SK-N-SH treated with all-trans-retinoic acid at 6 μM for 48 hours (cell line): ENCODE measurements at regions not wholly inside any gene's neighbourhood (a gene's known extent, or its start where the extent isn't known, plus 50 kb on each side); places are given as distances from the start of the nearest gene placed in this dataset.

Source experiments
- ATAC-seq: fragments of 200-7000 bp; cut with Tn5 transposase; 3 replicates; pipeline ENCODE4 v1.9.1; 2020; ENCODE audit warnings: mild to moderate bottlenecking, moderate library complexity
- ARNTL ChIP-seq: fragments of 450-650 bp; formaldehyde crosslinking; IDR thresholded peaks from 2 replicates; pipeline ENCODE4 v1.5.0; 2020; ENCODE audit warnings: low read depth, mild to moderate bottlenecking, moderate library complexity, borderline replicate concordance
- BACH2 ChIP-seq: fragments of 250-450 bp; sonication (Bioruptor Pico); IDR thresholded peaks from 2 replicates; pipeline ENCODE4 v1.9.0; 2021; ENCODE audit warnings: mild to moderate bottlenecking, borderline replicate concordance
- CREB5 ChIP-seq: fragments of 250-450 bp; sonication (Bioruptor Pico); IDR thresholded peaks from 2 replicates; pipeline ENCODE4 v1.5.1; 2020; ENCODE audit warnings: low read depth, mild to moderate bottlenecking, moderate library complexity
- CSDC2 ChIP-seq: fragments of 250-450 bp; sonication (Bioruptor Pico); IDR thresholded peaks from 2 replicates; pipeline ENCODE4 v1.5.0; 2020; ENCODE audit warnings: mild to moderate bottlenecking, moderate library complexity
- CSRNP3 ChIP-seq: fragments of 250-450 bp; sonication (Bioruptor Pico); IDR thresholded peaks from 2 replicates; pipeline ENCODE4 v1.5.1; 2021; ENCODE audit warnings: mild to moderate bottlenecking, moderate library complexity
- ESRRG ChIP-seq: fragments of 250-450 bp; sonication (Bioruptor Pico); IDR thresholded peaks from 2 replicates; pipeline ENCODE4 v1.6.1; 2021; ENCODE audit warnings: mild to moderate bottlenecking
- GLIS3 ChIP-seq: fragments of 250-450 bp; sonication (Bioruptor Pico); IDR thresholded peaks from 2 replicates; pipeline ENCODE4 v1.5.0; 2020; ENCODE audit warnings: mild to moderate bottlenecking, moderate library complexity
- ISL1 ChIP-seq: fragments of 250-450 bp; sonication (Bioruptor Pico); IDR thresholded peaks from 2 replicates; pipeline ENCODE4 v2.1.2; 2022; ENCODE audit warnings: mild to moderate bottlenecking, moderate library complexity
- OSR1 ChIP-seq: fragments of 250-450 bp; sonication (Bioruptor Pico); IDR thresholded peaks from 2 replicates; pipeline ENCODE4 v1.8.0; 2022; ENCODE audit warnings: moderate library complexity, mild to moderate bottlenecking, inconsistent platforms
- PATZ1 ChIP-seq: fragments of 250-450 bp; sonication (Bioruptor Pico); IDR thresholded peaks from 2 replicates; pipeline ENCODE4 v1.8.0; 2020; ENCODE audit warnings: mild to moderate bottlenecking, moderate library complexity, borderline replicate concordance
- POU6F1 ChIP-seq: fragments of 250-450 bp; sonication (Bioruptor Pico); IDR thresholded peaks from 2 replicates; pipeline ENCODE4 v1.8.0; 2021; ENCODE audit warnings: low read depth, mild to moderate bottlenecking, moderate library complexity, borderline replicate concordance
- PPARA ChIP-seq: fragments of 250-450 bp; sonication (Bioruptor Pico); IDR thresholded peaks from 2 replicates; pipeline ENCODE4 v1.5.0; 2020; ENCODE audit warnings: mild to moderate bottlenecking, borderline replicate concordance
- RARB ChIP-seq: fragments of 250-450 bp; sonication (Bioruptor Pico); IDR thresholded peaks from 2 replicates; pipeline ENCODE4 v1.8.0; 2021; ENCODE audit warnings: mild to moderate bottlenecking, moderate library complexity
- TCF4 ChIP-seq: fragments of 250-450 bp; sonication (Bioruptor Pico); IDR thresholded peaks from 2 replicates; pipeline ENCODE4 v1.8.0; 2021; ENCODE audit warnings: mild to moderate bottlenecking, moderate library complexity, borderline replicate concordance
- TSHZ2 ChIP-seq: fragments of 250-450 bp; sonication (Bioruptor Pico); IDR thresholded peaks from 2 replicates; pipeline ENCODE4 v1.5.0; 2020; ENCODE audit warnings: mild to moderate bottlenecking, moderate library complexity
- ZFP3 ChIP-seq: fragments of 250-450 bp; sonication (Bioruptor Pico); IDR thresholded peaks from 2 replicates; pipeline ENCODE4 v1.5.0; 2020; ENCODE audit warnings: mild to moderate bottlenecking, moderate library complexity
- ZFP30 ChIP-seq: fragments of 450-650 bp; formaldehyde crosslinking; IDR thresholded peaks from 2 replicates; pipeline ENCODE4 v1.5.0; 2022; ENCODE audit warnings: mild to moderate bottlenecking, moderate library complexity
- ZNF565 ChIP-seq: fragments of 450-650 bp; formaldehyde crosslinking; conservative IDR thresholded peaks from 2 replicates; pipeline ENCODE4 v1.5.0; 2020; ENCODE audit warnings: low read depth, mild to moderate bottlenecking, moderate library complexity
- ZNF8 ChIP-seq: fragments of 450-650 bp; formaldehyde crosslinking; IDR thresholded peaks from 2 replicates; pipeline ENCODE4 v1.5.0; 2020; ENCODE audit warnings: mild to moderate bottlenecking, moderate library complexity

- TF ChIP-seq RARB (CRISPR knock-in tag) = no peak
- no peak for TF ChIP-seq TSHZ2
- no peak for TF ChIP-seq POU6F1 (CRISPR knock-in tag)
- no peak for TF ChIP-seq GLIS3 (CRISPR knock-in tag)
- TF ChIP-seq ESRRG (CRISPR knock-in tag) = no peak
- no peak for TF ChIP-seq BACH2 (CRISPR knock-in tag)
- no peak for TF ChIP-seq ZNF8
- no peak for TF ChIP-seq PPARA (CRISPR knock-in tag)
- TF ChIP-seq PATZ1 = no peak
- TF ChIP-seq CSDC2 (CRISPR knock-in tag) = no peak
- TF ChIP-seq ARNTL (CRISPR knock-in tag) = no peak
- TF ChIP-seq TCF4 (CRISPR knock-in tag) = no peak
- no peak for TF ChIP-seq ZFP30 (CRISPR knock-in tag)
- TF ChIP-seq ISL1 (CRISPR knock-in tag) = no peak
- TF ChIP-seq CSRNP3 = no peak
- no peak for TF ChIP-seq ZNF565 (CRISPR knock-in tag)
- no peak for TF ChIP-seq CREB5
- TF ChIP-seq ZFP3 = no peak
- no peak for TF ChIP-seq OSR1 (CRISPR knock-in tag)
- TF ChIP-seq, all 23 proteins: peak for 0
- ATAC-seq = no peak
Measured at GRCh38 chr3:24863215-24863614, 368.6 kb upstream of the THRB start.

- no peak for ATAC-seq
- TF ChIP-seq ZFP30 (CRISPR knock-in tag) = no peak
- TF ChIP-seq TCF4 (CRISPR knock-in tag) = peak; percentile 32; the same call in 1 of the 2 replicates
Measured at GRCh38 chr3:24867783-24868182, 373.1 kb upstream of the THRB start.

GRCh38 chr3:24881239-24881638, 386.6 kb upstream of the THRB start:
- ATAC-seq = no peak
- TF ChIP-seq POU6F1 (CRISPR knock-in tag) = no peak
- TF ChIP-seq, all 23 proteins: peak for 0
